A673 (cell line): ENCODE measurements at regions not wholly inside any gene's neighbourhood (a gene's known extent, or its start where the extent isn't known, plus 50 kb on each side); places are given as distances from the start of the nearest gene placed in this dataset.

Experiments used
- BruUV-seq: library from RNA; stranded (reverse); fragments of 400-500 nt; replicated peaks from 2 replicates; lab custom pipeline; 2021; lab: Mats Ljungman, UMichigan
- CTCF ChIA-PET: fragments of 300-600 bp; sonication (Branson Sonifier 250); formaldehyde crosslinking; loops from one replicate; lab custom pipeline; 2022; ENCODE audit warnings: antibody characterized with exemption; lab: Charles Lee
- POLR2A ChIA-PET: fragments of 300-600 bp; sonication (Branson Sonifier 250); formaldehyde crosslinking; loops from one replicate; lab custom pipeline; 2022; ENCODE audit warnings: antibody characterized with exemption; ENCODE audit not compliant: low non-redundant PET; lab: Charles Lee
- DNase-seq: peaks from one replicate; pipeline ENCODE4 v3.0.0-alpha.2; 2015; ENCODE audit warnings: low spot score
- H3K27ac ChIP-seq: fragments of 200-600 bp; sonication (generic); 2 replicates; pipeline ENCODE4 v1.5.1; 2016; ENCODE audit warnings: mixed run types, low read depth, mild to moderate bottlenecking, mixed read lengths, antibody characterized with exemption, low read length; ENCODE audit not compliant: poor library complexity, severe bottlenecking
- H3K27me3 ChIP-seq: fragments of 200-600 bp; sonication (generic); replicated peaks from 2 replicates; pipeline ENCODE4 v1.6.1; 2017; ENCODE audit warnings: mixed run types, low read depth, mild to moderate bottlenecking, mixed read lengths, antibody characterized with exemption, low read length; ENCODE audit not compliant: insufficient read depth, poor library complexity
- H3K36me3 ChIP-seq: fragments of 200-600 bp; sonication (generic); 2 replicates; pipeline ENCODE4 v1.6.1; 2016; ENCODE audit warnings: mixed run types, mild to moderate bottlenecking, mixed read lengths, antibody characterized with exemption, low read length; ENCODE audit not compliant: insufficient read depth, poor library complexity, severe bottlenecking
- H3K4me1 ChIP-seq: fragments of 200-600 bp; sonication (generic); 2 replicates; pipeline ENCODE4 v1.6.1; 2017; ENCODE audit warnings: mixed run types, mild to moderate bottlenecking, mixed read lengths, antibody characterized with exemption, low read length; ENCODE audit not compliant: insufficient read depth, poor library complexity, severe bottlenecking
- H3K4me3 ChIP-seq: fragments of 200-600 bp; sonication (generic); 2 replicates; pipeline ENCODE4 v1.5.1; 2016; ENCODE audit warnings: low read depth, mixed run types, mild to moderate bottlenecking, mixed read lengths, low read length; ENCODE audit not compliant: poor library complexity, severe bottlenecking
- H3K9me3 ChIP-seq: fragments of 200-600 bp; sonication (generic); 2 replicates; pipeline ENCODE4 v1.6.1; 2016; ENCODE audit warnings: mixed run types, low read depth, mild to moderate bottlenecking, mixed read lengths, antibody characterized with exemption, low read length; ENCODE audit not compliant: poor library complexity, severe bottlenecking
- EZH2 ChIP-seq: fragments of 200-600 bp; sonication (generic); IDR thresholded peaks from 2 replicates; pipeline ENCODE4 v1.6.1; 2017; ENCODE audit warnings: borderline replicate concordance, low read depth, mild to moderate bottlenecking, mixed read lengths, antibody characterized with exemption, low read length; ENCODE audit not compliant: poor library complexity, severe bottlenecking
- intact Hi-C: fragments of 100-400 bp; cut with micrococcal nuclease; formaldehyde crosslinking; loops from one replicate; pipeline ENCODE4 v1.10.0; 2022; ENCODE audit not compliant: unreplicated experiment
- TF ChIP-seq, protein P1 (sequence below): fragments of 300-800, 200-600 bp; sonication (generic); conservative IDR thresholded peaks from 2 replicates; pipeline ENCODE4 v1.5.1; 2017; ENCODE audit warnings: low read depth, mild to moderate bottlenecking, antibody characterized with exemption, low read length, moderate library complexity, mixed read lengths

- no peaks in the 10 kb centered on the region for H3K4me1 ChIP-seq
- no peak for TF ChIP-seq EZH2
- TF ChIP-seq, protein P1, sequence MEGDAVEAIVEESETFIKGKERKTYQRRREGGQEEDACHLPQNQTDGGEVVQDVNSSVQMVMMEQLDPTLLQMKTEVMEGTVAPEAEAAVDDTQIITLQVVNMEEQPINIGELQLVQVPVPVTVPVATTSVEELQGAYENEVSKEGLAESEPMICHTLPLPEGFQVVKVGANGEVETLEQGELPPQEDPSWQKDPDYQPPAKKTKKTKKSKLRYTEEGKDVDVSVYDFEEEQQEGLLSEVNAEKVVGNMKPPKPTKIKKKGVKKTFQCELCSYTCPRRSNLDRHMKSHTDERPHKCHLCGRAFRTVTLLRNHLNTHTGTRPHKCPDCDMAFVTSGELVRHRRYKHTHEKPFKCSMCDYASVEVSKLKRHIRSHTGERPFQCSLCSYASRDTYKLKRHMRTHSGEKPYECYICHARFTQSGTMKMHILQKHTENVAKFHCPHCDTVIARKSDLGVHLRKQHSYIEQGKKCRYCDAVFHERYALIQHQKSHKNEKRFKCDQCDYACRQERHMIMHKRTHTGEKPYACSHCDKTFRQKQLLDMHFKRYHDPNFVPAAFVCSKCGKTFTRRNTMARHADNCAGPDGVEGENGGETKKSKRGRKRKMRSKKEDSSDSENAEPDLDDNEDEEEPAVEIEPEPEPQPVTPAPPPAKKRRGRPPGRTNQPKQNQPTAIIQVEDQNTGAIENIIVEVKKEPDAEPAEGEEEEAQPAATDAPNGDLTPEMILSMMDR = no peak
- DNase-seq = no peak
- POLR2A ChIA-PET = no interaction called here
- no peaks in the 10 kb centered on the region for H3K27me3 ChIP-seq
- no peaks in the 10 kb centered on the region for H3K9me3 ChIP-seq
- no peaks in the 10 kb centered on the region for H3K36me3 ChIP-seq
- H3K27ac ChIP-seq = no peak overlapping the region
- CTCF ChIA-PET = no interaction called here
- no peak overlapping the region for H3K4me3 ChIP-seq
- no TSS peak for BruUV-seq
- intact Hi-C loops = loop anchor here (5.0 kb wide), 1 partner anchor 352 kb away; no protein-coding TSS in a partner anchor
Measured at GRCh38 chr10:2974503-2975207, 92.7 kb upstream of the PFKP start.

- CTCF ChIA-PET = no interaction called here
- Histone ChIP-seq H3K4me3 (no peak overlapping the region), H3K9me3 (no peaks in the 10 kb centered on the region), H3K27me3 (no peaks in the 10 kb centered on the region), H3K36me3 (no peaks in the 10 kb centered on the region), H3K27ac (no peak overlapping the region), H3K4me1 (no peaks in the 10 kb centered on the region)
- intact Hi-C loops = no loop called here
- POLR2A ChIA-PET = no interaction called here
- TF ChIP-seq, protein P1 = no peak
- TF ChIP-seq EZH2 = no peak
- no peak for DNase-seq
- BruUV-seq = no TSS peak
Measured at GRCh38 chr10:2974083-2974482, 93.3 kb upstream of the PFKP start.

DNA sequence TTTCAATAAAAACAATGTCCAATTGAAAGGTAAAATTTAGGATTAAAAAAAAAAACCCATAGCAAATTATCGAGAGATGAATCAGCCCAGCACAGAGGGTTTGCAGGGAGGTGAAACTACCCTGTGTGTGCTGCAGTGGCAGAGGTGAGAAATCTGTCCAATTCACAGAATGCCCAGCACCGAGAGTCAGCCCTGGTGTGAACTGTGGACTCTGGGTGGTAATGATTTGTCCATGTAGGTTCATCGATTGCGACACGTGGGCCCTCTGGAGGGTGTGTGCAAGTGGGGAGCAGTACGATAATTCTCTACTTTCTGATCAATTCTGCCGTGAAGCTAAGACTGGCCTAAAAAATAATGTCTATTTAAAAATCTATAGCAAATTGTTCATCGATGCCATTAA, 94.5 kb upstream of the PFKP start:
- no peak overlapping the region for H3K27ac ChIP-seq
- ChIA-PET CTCF (no interaction called here), POLR2A (no interaction called here)
- no peak overlapping the region for H3K4me3 ChIP-seq
- H3K4me1 ChIP-seq = no peaks in the 10 kb centered on the region
- TF ChIP-seq, protein P1 = no peak
- TF ChIP-seq EZH2 = no peak
- no peak for DNase-seq
- intact Hi-C loops = no loop called here
- H3K27me3 ChIP-seq = no peaks in the 10 kb centered on the region
- no peaks in the 10 kb centered on the region for H3K36me3 ChIP-seq
- H3K9me3 ChIP-seq = no peaks in the 10 kb centered on the region
- no TSS peak for BruUV-seq
